ENCODE measurements at regions not wholly inside any gene's neighbourhood (a gene's known extent, or its start where the extent isn't known, plus 50 kb on each side); places are given as distances from the start of the nearest gene placed in this dataset.
"Not testable (repeated sequence)": the region's sequence is repeated elsewhere in the genome, so short reads cannot be mapped to it uniquely, and the experiment has no call there.

GRCh38 chr1:83214317-83214716, 784.6 kb downstream of the TTLL7 start:
- in situ Hi-C loops (cut with MboI; ENCODE audit: low sequenced_read_pairs, unreplicated experiment); DNase-seq (ENCODE audit: low spot score): not testable (repeated sequence)

- in situ Hi-C loops (cut with MboI; ENCODE audit: low sequenced_read_pairs, unreplicated experiment); DNase-seq (ENCODE audit: low spot score): not testable (repeated sequence)
These were observed 785.3 kb downstream of the TTLL7 start for GRCh38 chr1:83213648-83214047.

- DNase-seq (ENCODE audit: low spot score); in situ Hi-C loops (cut with MboI; ENCODE audit: low sequenced_read_pairs, unreplicated experiment): not testable (repeated sequence)
These were observed 786.9 kb downstream of the TTLL7 start for GRCh38 chr1:83212033-83212432.

GRCh38 chr1:83208540-83208939, 790.4 kb downstream of the TTLL7 start:
- in situ Hi-C loops (cut with MboI; ENCODE audit: low sequenced_read_pairs, unreplicated experiment); DNase-seq (ENCODE audit: low spot score): not testable (repeated sequence)

- DNase-seq (ENCODE audit: low spot score); in situ Hi-C loops (cut with MboI; ENCODE audit: low sequenced_read_pairs, unreplicated experiment): not testable (repeated sequence)
These were observed 804.3 kb downstream of the TTLL7 start for GRCh38 chr1:83194610-83195009.

- in situ Hi-C loops (cut with MboI; ENCODE audit: low sequenced_read_pairs, unreplicated experiment); DNase-seq (ENCODE audit: low spot score): not testable (repeated sequence)
These were observed 816.8 kb downstream of the TTLL7 start for GRCh38 chr1:83182033-83182728.

- DNase-seq (ENCODE audit: low spot score) = not testable (repeated sequence)
These were observed 818.3 kb downstream of the TTLL7 start for GRCh38 chr1:83180621-83181020.

GRCh38 chr1:83167634-83168033, 831.3 kb downstream of the TTLL7 start:
- DNase-seq (ENCODE audit: low spot score); in situ Hi-C loops (cut with MboI; ENCODE audit: low sequenced_read_pairs, unreplicated experiment): not testable (repeated sequence)

More at GRCh38 chr1:83180621-83181020, 818.3 kb downstream of the TTLL7 start:
- in situ Hi-C loops (cut with MboI; ENCODE audit: low sequenced_read_pairs, unreplicated experiment) = not testable (repeated sequence)

- DNase-seq (ENCODE audit: low spot score); in situ Hi-C loops (cut with MboI; ENCODE audit: low sequenced_read_pairs, unreplicated experiment): not testable (repeated sequence)
These were observed 835.0 kb downstream of the TTLL7 start for GRCh38 chr1:83163879-83164475.

GRCh38 chr1:83158924-83159323, 840.0 kb downstream of the TTLL7 start:
- in situ Hi-C loops (cut with MboI; ENCODE audit: low sequenced_read_pairs, unreplicated experiment); DNase-seq (ENCODE audit: low spot score): not testable (repeated sequence)

- in situ Hi-C loops (cut with MboI; ENCODE audit: low sequenced_read_pairs, unreplicated experiment); DNase-seq (ENCODE audit: low spot score): not testable (repeated sequence)
These were observed 844.6 kb downstream of the TTLL7 start for GRCh38 chr1:83154306-83154705.

- DNase-seq (ENCODE audit: low spot score); in situ Hi-C loops (cut with MboI; ENCODE audit: low sequenced_read_pairs, unreplicated experiment): not testable (repeated sequence)
These were observed 847.6 kb downstream of the TTLL7 start for GRCh38 chr1:83151167-83151898.

GRCh38 chr1:83150479-83150878, 848.5 kb downstream of the TTLL7 start:
- in situ Hi-C loops (cut with MboI; ENCODE audit: low sequenced_read_pairs, unreplicated experiment); DNase-seq (ENCODE audit: low spot score): not testable (repeated sequence)

- DNase-seq (ENCODE audit: low spot score); in situ Hi-C loops (cut with MboI; ENCODE audit: low sequenced_read_pairs, unreplicated experiment): not testable (repeated sequence)
These were observed 853.1 kb downstream of the TTLL7 start for GRCh38 chr1:83145820-83146219.

- DNase-seq (ENCODE audit: low spot score); in situ Hi-C loops (cut with MboI; ENCODE audit: low sequenced_read_pairs, unreplicated experiment): not testable (repeated sequence)
These were observed 856.1 kb downstream of the TTLL7 start for GRCh38 chr1:83142802-83143201.

- DNase-seq (ENCODE audit: low spot score); in situ Hi-C loops (cut with MboI; ENCODE audit: low sequenced_read_pairs, unreplicated experiment): not testable (repeated sequence)
These were observed 863.3 kb downstream of the TTLL7 start for GRCh38 chr1:83135524-83136157.

GRCh38 chr1:83134322-83135014, 864.5 kb downstream of the TTLL7 start:
- not testable (repeated sequence) for DNase-seq (ENCODE audit: low spot score)

More at GRCh38 chr1:83134322-83135014, 864.5 kb downstream of the TTLL7 start:
- in situ Hi-C loops (cut with MboI; ENCODE audit: low sequenced_read_pairs, unreplicated experiment) = not testable (repeated sequence)
